ENCODE measurements at regions not wholly inside any gene's neighbourhood (a gene's known extent, or its start where the extent isn't known, plus 50 kb on each side); places are given as distances from the start of the nearest gene placed in this dataset.

DNA sequence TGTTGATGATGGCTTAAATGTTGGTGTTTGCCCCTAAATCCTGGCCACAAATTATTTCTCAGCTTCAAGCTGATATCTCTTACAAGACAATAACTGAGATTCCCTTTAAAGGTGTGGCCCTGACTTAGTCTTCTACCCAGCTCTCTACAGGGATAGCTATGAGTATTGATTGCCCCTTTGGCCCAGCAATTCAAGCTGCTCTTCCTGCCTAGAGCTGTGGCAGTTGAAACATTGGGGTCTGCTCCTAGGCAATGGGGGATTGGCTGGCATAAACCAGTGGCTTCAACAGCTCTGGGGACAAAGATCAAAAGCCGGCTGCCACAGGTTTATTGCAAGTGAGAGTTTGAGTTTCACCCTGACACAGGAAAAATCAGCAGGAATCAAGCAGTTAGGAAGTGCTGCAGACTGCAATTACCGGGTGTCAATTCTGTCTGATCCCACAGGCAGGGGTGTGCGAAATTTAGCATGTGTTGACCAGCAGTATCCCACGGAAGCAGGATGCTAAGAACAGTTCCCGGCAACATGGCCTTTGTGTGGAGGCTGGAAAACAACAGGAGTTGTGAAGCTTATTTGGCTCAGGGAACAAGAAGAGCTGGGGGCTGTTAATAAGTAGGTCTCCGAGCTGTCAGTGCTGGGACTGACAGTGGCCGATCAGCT, 66.2 kb upstream of the IYD start:
- no peak overlapping the region for H3K4me3 Mint-ChIP-seq
- Histone ChIP-seq H3K27ac (ENCODE audit: low read depth in 1 of 2, low read length in 2 of 2) (no peak overlapping the region), H3K9me3 (replicated peaks in 1 of 2; ENCODE audit: control insufficient read depth in 1 of 2, insufficient read depth in 1 of 2, low read length in 2 of 2) (peaks cover 2 to 6% of the 10 kb centered on the region in 2 donors), H3K4me2 (replicated peaks; ENCODE audit: extremely low read depth, low read length, poor library complexity, severe bottlenecking) (no peak overlapping the region), H3K9ac (ENCODE audit: insufficient read depth, low read length, poor library complexity, severe bottlenecking) (no peak overlapping the region), H3K4me1 (ENCODE audit: control insufficient read depth in 1 of 2, insufficient read depth in 2 of 2, low read length in 2 of 2) (no peaks in the 10 kb centered on the region), H3K36me3 (replicated peaks in 1 of 2; ENCODE audit: control insufficient read depth in 1 of 2, insufficient read depth in 2 of 2, low read length in 2 of 2) (no peaks in the 10 kb centered on the region), H4K20me1 (ENCODE audit: insufficient read depth, low read length) (no peaks in the 10 kb centered on the region), H3K4me3 (replicated peaks in 1 of 3; ENCODE audit: low read depth in 2 of 3, low read length in 3 of 3) (no peak overlapping the region), H3K27me3 (ENCODE audit: control insufficient read depth in 2 of 2, insufficient read depth in 2 of 2, low read length in 2 of 2) (no peaks in the 10 kb centered on the region), H2AFZ (ENCODE audit: insufficient read depth, low read depth, low read length, poor library complexity, severe bottlenecking) (no peak overlapping the region), H3K79me2 (ENCODE audit: insufficient read depth, low read length) (no peaks in the 10 kb centered on the region)
- no peaks in the 10 kb centered on the region for H3K36me3 Mint-ChIP-seq
- DNase-seq = no peak
- H3K27me3 Mint-ChIP-seq (ENCODE audit: low read depth in 3 of 3) = peaks cover 10 to 17% (median 13%) of the 10 kb centered on the region in 3 donors
- intact Hi-C loops (cut with micrococcal nuclease) = no loop called here
- no peaks in the 10 kb centered on the region for H3K4me1 Mint-ChIP-seq
- H3K9me3 Mint-ChIP-seq = peaks cover 4 to 11% (median 5%) of the 10 kb centered on the region in 7 donors
- H3K27ac Mint-ChIP-seq = peak overlapping the region in 1 of 7 donors; percentile 63
- 93% methylated on average over 7 of the region's 7 CpGs for WGBS (ENCODE audit: insufficient coverage)
- TF ChIP-seq, protein P1, sequence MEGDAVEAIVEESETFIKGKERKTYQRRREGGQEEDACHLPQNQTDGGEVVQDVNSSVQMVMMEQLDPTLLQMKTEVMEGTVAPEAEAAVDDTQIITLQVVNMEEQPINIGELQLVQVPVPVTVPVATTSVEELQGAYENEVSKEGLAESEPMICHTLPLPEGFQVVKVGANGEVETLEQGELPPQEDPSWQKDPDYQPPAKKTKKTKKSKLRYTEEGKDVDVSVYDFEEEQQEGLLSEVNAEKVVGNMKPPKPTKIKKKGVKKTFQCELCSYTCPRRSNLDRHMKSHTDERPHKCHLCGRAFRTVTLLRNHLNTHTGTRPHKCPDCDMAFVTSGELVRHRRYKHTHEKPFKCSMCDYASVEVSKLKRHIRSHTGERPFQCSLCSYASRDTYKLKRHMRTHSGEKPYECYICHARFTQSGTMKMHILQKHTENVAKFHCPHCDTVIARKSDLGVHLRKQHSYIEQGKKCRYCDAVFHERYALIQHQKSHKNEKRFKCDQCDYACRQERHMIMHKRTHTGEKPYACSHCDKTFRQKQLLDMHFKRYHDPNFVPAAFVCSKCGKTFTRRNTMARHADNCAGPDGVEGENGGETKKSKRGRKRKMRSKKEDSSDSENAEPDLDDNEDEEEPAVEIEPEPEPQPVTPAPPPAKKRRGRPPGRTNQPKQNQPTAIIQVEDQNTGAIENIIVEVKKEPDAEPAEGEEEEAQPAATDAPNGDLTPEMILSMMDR (IDR thresholded peaks at IDR 0.05) = no peak

DNA sequence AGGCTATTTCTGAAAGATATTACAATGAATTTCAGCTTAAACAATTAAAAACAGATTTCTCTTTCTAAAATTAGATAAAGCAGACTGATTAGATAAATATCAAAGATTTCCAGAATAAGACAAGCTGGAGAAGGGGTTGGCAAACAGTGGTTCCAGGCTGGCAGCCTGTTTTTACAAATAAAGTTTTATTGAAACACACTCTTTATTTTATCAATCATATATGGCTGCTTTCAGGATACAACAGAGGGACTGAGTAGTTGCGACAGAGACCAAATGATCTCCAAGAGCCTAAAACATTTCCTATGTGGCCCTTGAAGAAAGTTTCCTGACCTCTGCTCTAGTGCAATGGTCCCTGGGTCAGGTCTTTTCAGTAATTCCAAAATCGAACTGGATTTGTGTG, 65.6 kb upstream of the IYD start:
- H3K36me3 Mint-ChIP-seq = no peaks in the 10 kb centered on the region
- Histone ChIP-seq H3K4me1 (ENCODE audit: control insufficient read depth in 1 of 2, insufficient read depth in 2 of 2, low read length in 2 of 2) (no peaks in the 10 kb centered on the region), H3K36me3 (replicated peaks in 1 of 2; ENCODE audit: control insufficient read depth in 1 of 2, insufficient read depth in 2 of 2, low read length in 2 of 2) (no peaks in the 10 kb centered on the region), H3K4me2 (replicated peaks; ENCODE audit: extremely low read depth, low read length, poor library complexity, severe bottlenecking) (no peak overlapping the region), H3K9ac (ENCODE audit: insufficient read depth, low read length, poor library complexity, severe bottlenecking) (no peak overlapping the region), H3K9me3 (replicated peaks in 1 of 2; ENCODE audit: control insufficient read depth in 1 of 2, insufficient read depth in 1 of 2, low read length in 2 of 2) (no peaks in the 10 kb centered on the region), H3K4me3 (replicated peaks in 1 of 3; ENCODE audit: low read depth in 2 of 3, low read length in 3 of 3) (no peak overlapping the region), H4K20me1 (ENCODE audit: insufficient read depth, low read length) (no peaks in the 10 kb centered on the region), H3K79me2 (ENCODE audit: insufficient read depth, low read length) (no peaks in the 10 kb centered on the region), H3K27me3 (ENCODE audit: control insufficient read depth in 2 of 2, insufficient read depth in 2 of 2, low read length in 2 of 2) (no peaks in the 10 kb centered on the region), H2AFZ (ENCODE audit: insufficient read depth, low read depth, low read length, poor library complexity, severe bottlenecking) (no peak overlapping the region), H3K27ac (ENCODE audit: low read depth in 1 of 2, low read length in 2 of 2) (no peak overlapping the region)
- H3K27me3 Mint-ChIP-seq (ENCODE audit: low read depth in 3 of 3) = peaks cover 10 to 17% (median 13%) of the 10 kb centered on the region in 3 donors
- intact Hi-C loops (cut with micrococcal nuclease) = no loop called here
- no peak overlapping the region for H3K4me3 Mint-ChIP-seq
- no peaks in the 10 kb centered on the region for H3K4me1 Mint-ChIP-seq
- TF ChIP-seq, protein P1 (IDR thresholded peaks at IDR 0.05) = no peak
- WGBS (ENCODE audit: insufficient coverage) = no CpG with 5 or more reads among the region's 2 CpGs
- H3K9me3 Mint-ChIP-seq = peaks cover 0 to 6% (median under 1%) of the 10 kb centered on the region in 7 donors
- peak overlapping the region in 1 of 7 donors; percentile 63 for H3K27ac Mint-ChIP-seq
- no peak for DNase-seq

Data from CD14-positive monocyte (primary cell).